ENCODE measurements at regions not wholly inside any gene's neighbourhood (a gene's known extent, or its start where the extent isn't known, plus 50 kb on each side); places are given as distances from the start of the nearest gene placed in this dataset.
"Not testable (repeated sequence)": the region's sequence is repeated elsewhere in the genome, so short reads cannot be mapped to it uniquely, and the experiment has no call there.

GRCh38 chr14:78043349-78043748 lies 126.8 kb upstream of the NRXN3 start:
- no peak overlapping the region for H3K27ac ChIP-seq
- H3K36me3 ChIP-seq (replicated peaks in 1 of 2): no peaks in the 10 kb centered on the region
- intact Hi-C loops (cut with DNase I): no loop called here
- no peaks in the 10 kb centered on the region for H3K27me3 ChIP-seq
- no peaks in the 10 kb centered on the region for H3K4me1 ChIP-seq (replicated peaks in 1 of 2)
- no peaks in the 10 kb centered on the region for H3K9me3 ChIP-seq (replicated peaks in 1 of 3)
- no peak for TF ChIP-seq POLR2A (IDR thresholded peaks at IDR 0.05)
- TF ChIP-seq CTCF (IDR thresholded peaks at IDR 0.05): no peak
- no peak overlapping the region for H3K4me3 ChIP-seq
- DNase-seq: no peak
- WGBS, 4 donors: 42 to 53% (median 49%) methylated on average over 1 of the region's 1 CpG

GRCh38 chr14:78048120-78048519 lies 122.1 kb upstream of the NRXN3 start:
- no peaks in the 10 kb centered on the region for H3K4me1 ChIP-seq (replicated peaks in 1 of 2)
- DNase-seq: no peak
- H3K4me3 ChIP-seq: no peak overlapping the region
- H3K36me3 ChIP-seq (replicated peaks in 1 of 2): no peaks in the 10 kb centered on the region
- WGBS, 4 donors: 17 to 25% (median 20%) methylated on average over 1 of the region's 1 CpG
- intact Hi-C loops (cut with DNase I): no loop called here
- TF ChIP-seq POLR2A (IDR thresholded peaks at IDR 0.05): no peak
- no peak for TF ChIP-seq CTCF (IDR thresholded peaks at IDR 0.05)
- no peak overlapping the region for H3K27ac ChIP-seq
- H3K9me3 ChIP-seq (replicated peaks in 1 of 3): peaks cover 0 to 5% (median 0%) of the 10 kb centered on the region in 3 donors
- H3K27me3 ChIP-seq: no peaks in the 10 kb centered on the region

GRCh38 chr14:78056890-78057289 lies 113.3 kb upstream of the NRXN3 start:
- WGBS, 4 donors: 84 to 94% (median 90%) methylated on average over 2 of the region's 2 CpGs

GRCh38 chr14:78070344-78070743 lies 99.8 kb upstream of the NRXN3 start:
- H3K27me3 ChIP-seq: no peaks in the 10 kb centered on the region
- no peak overlapping the region for H3K4me3 ChIP-seq
- no peaks in the 10 kb centered on the region for H3K4me1 ChIP-seq (replicated peaks in 1 of 2)
- H3K27ac ChIP-seq: no peak overlapping the region
- intact Hi-C loops (cut with DNase I): no loop called here
- no peaks in the 10 kb centered on the region for H3K36me3 ChIP-seq (replicated peaks in 1 of 2)
- WGBS, 4 donors: 45 to 65% (median 48%) methylated on average over 1 of the region's 1 CpG
- H3K9me3 ChIP-seq (replicated peaks in 1 of 3): no peaks in the 10 kb centered on the region
- no peak for DNase-seq
- TF ChIP-seq CTCF (IDR thresholded peaks at IDR 0.05) (no peak), POLR2A (IDR thresholded peaks at IDR 0.05) (no peak)

More at GRCh38 chr14:78056890-78057289, 113.3 kb upstream of the NRXN3 start:
- intact Hi-C loops (cut with DNase I); H3K4me1 ChIP-seq (replicated peaks in 1 of 2); DNase-seq; H3K36me3 ChIP-seq (replicated peaks in 1 of 2); H3K4me3 ChIP-seq; H3K27me3 ChIP-seq; H3K9me3 ChIP-seq (replicated peaks in 1 of 3); H3K27ac ChIP-seq: not testable (repeated sequence)

GRCh38 chr14:78071016-78071549 lies 99.1 kb upstream of the NRXN3 start:
- intact Hi-C loops (cut with DNase I): no loop called here
- no peaks in the 10 kb centered on the region for H3K36me3 ChIP-seq (replicated peaks in 1 of 2)
- H3K9me3 ChIP-seq (replicated peaks in 1 of 3): no peaks in the 10 kb centered on the region
- no peak overlapping the region for H3K27ac ChIP-seq
- no peak for TF ChIP-seq POLR2A (IDR thresholded peaks at IDR 0.05)
- H3K4me1 ChIP-seq (replicated peaks in 1 of 2): no peaks in the 10 kb centered on the region
- no peak for DNase-seq
- 72 to 88% (median 85%) methylated on average over 3 of the region's 3 CpGs for WGBS, 4 donors
- H3K4me3 ChIP-seq: no peak overlapping the region
- no peaks in the 10 kb centered on the region for H3K27me3 ChIP-seq

All from adrenal gland (tissue), 9 donors.